ENCODE measurements at regions not wholly inside any gene's neighbourhood (a gene's known extent, or its start where the extent isn't known, plus 50 kb on each side); places are given as distances from the start of the nearest gene placed in this dataset.

- Histone ChIP-seq H3K9me3 (ENCODE audit: control extremely low read depth in 1 of 3, control insufficient read depth in 2 of 3, insufficient read depth in 1 of 3, low read length in 2 of 3) (no peaks in the 10 kb centered on the region), H3K4me1 (ENCODE audit: control insufficient read depth in 2 of 2, insufficient read depth in 2 of 2, low read length in 2 of 2) (no peaks in the 10 kb centered on the region), H3K4me2 (replicated peaks; ENCODE audit: low read depth, low read length, poor library complexity, severe bottlenecking) (no peak overlapping the region), H3K4me3 (ENCODE audit: control extremely low read depth in 1 of 5, extremely low read depth in 1 of 5, insufficient read depth in 1 of 5, low read depth in 2 of 5, low read length in 4 of 5) (no peak overlapping the region), H3K9ac (ENCODE audit: low read length) (no peak overlapping the region), H4K20me1 (ENCODE audit: control insufficient read depth, insufficient read depth, low read length, poor library complexity, severe bottlenecking) (no peaks in the 10 kb centered on the region), H3K79me2 (ENCODE audit: control insufficient read depth, insufficient read depth, low read length) (no peaks in the 10 kb centered on the region), H3K27me3 (replicated peaks in 1 of 4; ENCODE audit: control extremely low read depth in 1 of 4, control insufficient read depth in 3 of 4, insufficient read depth in 4 of 4, low read length in 3 of 4) (no peaks in the 10 kb centered on the region), H3K27ac (ENCODE audit: low read length in 2 of 2) (no peak overlapping the region), H2AFZ (ENCODE audit: insufficient read depth, low read depth, low read length, poor library complexity, severe bottlenecking) (no peak overlapping the region), H3K36me3 (replicated peaks in 1 of 2; ENCODE audit: control extremely low read depth in 1 of 2, control insufficient read depth in 1 of 2, extremely low read depth in 1 of 2, insufficient read depth in 2 of 2, low read length in 1 of 2) (no peaks in the 10 kb centered on the region)
- Mint-ChIP-seq H3K4me1 (no peaks in the 10 kb centered on the region), H3K9me3 (ENCODE audit: insufficient read depth) (no peaks in the 10 kb centered on the region), H3K27me3 (peaks cover 10% of the 10 kb centered on the region), H3K27ac (no peak overlapping the region), H3K4me3 (no peak overlapping the region)
- DNase-seq (no peak), ATAC-seq (ENCODE audit: low read depth) (no peak)
- POLR2A ChIA-PET: no interaction called here
- CTCF ChIA-PET: no interaction called here
- intact Hi-C loops (cut with micrococcal nuclease): no loop called here
- no peak for TF ChIP-seq EZH2 (IDR thresholded peaks at IDR 0.05; ENCODE audit: borderline replicate concordance, insufficient read depth, low read depth, low read length, poor library complexity, severe bottlenecking)
- no peak for TF ChIP-seq CTCF (IDR thresholded peaks at IDR 0.05)
Measured at GRCh38 chr2:196435189-196435588, 204.3 kb upstream of the CCDC150 start.

GRCh38 chr2:196437626-196438025 lies 201.9 kb upstream of the CCDC150 start:
- Histone ChIP-seq H2AFZ (ENCODE audit: insufficient read depth, low read depth, low read length, poor library complexity, severe bottlenecking) (no peak overlapping the region), H3K4me3 (ENCODE audit: control extremely low read depth in 1 of 5, extremely low read depth in 1 of 5, insufficient read depth in 1 of 5, low read depth in 2 of 5, low read length in 4 of 5) (no peak overlapping the region), H3K27ac (ENCODE audit: low read length in 2 of 2) (no peak overlapping the region), H3K4me1 (ENCODE audit: control insufficient read depth in 2 of 2, insufficient read depth in 2 of 2, low read length in 2 of 2) (no peaks in the 10 kb centered on the region), H3K79me2 (ENCODE audit: control insufficient read depth, insufficient read depth, low read length) (no peaks in the 10 kb centered on the region), H3K4me2 (replicated peaks; ENCODE audit: low read depth, low read length, poor library complexity, severe bottlenecking) (no peak overlapping the region), H3K36me3 (replicated peaks in 1 of 2; ENCODE audit: control extremely low read depth in 1 of 2, control insufficient read depth in 1 of 2, extremely low read depth in 1 of 2, insufficient read depth in 2 of 2, low read length in 1 of 2) (no peaks in the 10 kb centered on the region), H3K9ac (ENCODE audit: low read length) (no peak overlapping the region), H4K20me1 (ENCODE audit: control insufficient read depth, insufficient read depth, low read length, poor library complexity, severe bottlenecking) (no peaks in the 10 kb centered on the region), H3K27me3 (replicated peaks in 1 of 4; ENCODE audit: control extremely low read depth in 1 of 4, control insufficient read depth in 3 of 4, insufficient read depth in 4 of 4, low read length in 3 of 4) (no peaks in the 10 kb centered on the region), H3K9me3 (ENCODE audit: control extremely low read depth in 1 of 3, control insufficient read depth in 2 of 3, insufficient read depth in 1 of 3, low read length in 2 of 3) (no peaks in the 10 kb centered on the region)
- ATAC-seq (ENCODE audit: low read depth): no peak
- 91% methylated on average over 6 of the region's 6 CpGs for WGBS (ENCODE audit: insufficient coverage)
- DNase-seq: no peak
- POLR2A ChIA-PET: no interaction called here
- H3K4me1 Mint-ChIP-seq: no peaks in the 10 kb centered on the region
- no peaks in the 10 kb centered on the region for H3K9me3 Mint-ChIP-seq (ENCODE audit: insufficient read depth)
- CTCF ChIA-PET: interaction anchor here (1.9 kb wide), 1 partner anchor 16 kb away, joined by 5 read pairs; no protein-coding TSS in a partner anchor
- no peak overlapping the region for H3K4me3 Mint-ChIP-seq
- no peak overlapping the region for H3K27ac Mint-ChIP-seq
- H3K27me3 Mint-ChIP-seq: peaks cover 8% of the 10 kb centered on the region
- TF ChIP-seq EZH2 (IDR thresholded peaks at IDR 0.05; ENCODE audit: borderline replicate concordance, insufficient read depth, low read depth, low read length, poor library complexity, severe bottlenecking) (no peak), CTCF (IDR thresholded peaks at IDR 0.05) (no peak)
- intact Hi-C loops (cut with micrococcal nuclease): no loop called here
